IMR-90 (cell line): ENCODE measurements at regions not wholly inside any gene's neighbourhood (a gene's known extent, or its start where the extent isn't known, plus 50 kb on each side); places are given as distances from the start of the nearest gene placed in this dataset.

Source experiments
- ATAC-seq: fragments of 200-7000 bp; cut with Tn5 transposase; 2 replicates; pipeline ENCODE4 v1.9.1; 2020; ENCODE audit warnings: low read depth, mild to moderate bottlenecking, moderate library complexity
- BruUV-seq: library from RNA; stranded (reverse); fragments of 400-500 nt; replicated peaks from 2 replicates; lab custom pipeline; 2021; lab: Mats Ljungman, UMichigan
- CTCF ChIA-PET: fragments of 300-600 bp; formaldehyde crosslinking; extraction: SDS; loops from one replicate; lab custom pipeline; 2021; ENCODE audit warnings: antibody characterized with exemption; lab: Yijun Ruan, JAX
- POLR2A ChIA-PET: fragments of 300-600 bp; sonication (Branson Sonifier 250); formaldehyde crosslinking; loops from one replicate; lab custom pipeline; 2022; ENCODE audit warnings: antibody characterized with exemption; ENCODE audit not compliant: unreplicated experiment; lab: Charles Lee
- DNase-seq: peaks from one replicate; pipeline ENCODE4 v3.0.0; 2013
- H2AFZ ChIP-seq: replicated peaks from 2 replicates; pipeline ENCODE3; 2013; ENCODE audit warnings: low read length, mild to moderate bottlenecking; ENCODE audit not compliant: poor library complexity
- H2AK5ac ChIP-seq: 2 replicates; pipeline ENCODE4 v1.6.1; 2013; ENCODE audit warnings: low read depth, low read length, inconsistent platforms
- H2AK9ac ChIP-seq: replicated peaks from 2 replicates; pipeline ENCODE3; 2013; ENCODE audit warnings: mild to moderate bottlenecking, low read depth, low read length, moderate library complexity; ENCODE audit not compliant: poor library complexity
- H2BK120ac ChIP-seq: 2 replicates; pipeline ENCODE4 v1.6.1; 2013; ENCODE audit warnings: low read depth, low read length, inconsistent platforms
- H2BK15ac ChIP-seq: 3 replicates; pipeline ENCODE4 v1.6.1; 2013; ENCODE audit warnings: low read depth, low read length, inconsistent platforms
- H2BK20ac ChIP-seq: 2 replicates; pipeline ENCODE4 v1.6.1; 2013; ENCODE audit warnings: low read depth, mild to moderate bottlenecking, inconsistent platforms, low read length, moderate library complexity
- H2BK5ac ChIP-seq: 2 replicates; pipeline ENCODE4 v1.6.1; 2013; ENCODE audit warnings: mild to moderate bottlenecking, low read depth, low read length, inconsistent platforms; ENCODE audit not compliant: poor library complexity, severe bottlenecking
- H3K14ac ChIP-seq: replicated peaks from 2 replicates; pipeline ENCODE4 v1.6.1; 2013; ENCODE audit warnings: low read depth, low read length, inconsistent platforms
- H3K18ac ChIP-seq: 2 replicates; pipeline ENCODE4 v1.6.1; 2013; ENCODE audit warnings: low read depth, low read length, control low read depth
- H3K23ac ChIP-seq: 2 replicates; pipeline ENCODE4 v1.6.1; 2013; ENCODE audit warnings: low read depth, low read length, inconsistent platforms
- H3K27ac ChIP-seq: 2 replicates; pipeline ENCODE4 v1.5.1; 2013; ENCODE audit warnings: mild to moderate bottlenecking, control low read depth, low read length; ENCODE audit not compliant: insufficient read depth
- H3K27me3 ChIP-seq: 2 replicates; pipeline ENCODE4 v1.6.1; 2013; ENCODE audit warnings: low read length; ENCODE audit not compliant: control insufficient read depth, insufficient read depth
- H3K36me3 ChIP-seq: 2 replicates; pipeline ENCODE4 v1.6.1; 2013; ENCODE audit warnings: low read length, mixed read lengths; ENCODE audit not compliant: control insufficient read depth, insufficient read depth
- H3K4ac ChIP-seq: 2 replicates; pipeline ENCODE4 v1.6.1; 2013; ENCODE audit warnings: low read depth, low read length, inconsistent platforms
- H3K4me1 ChIP-seq: 2 replicates; pipeline ENCODE4 v1.6.1; 2013; ENCODE audit warnings: low read length, mixed read lengths; ENCODE audit not compliant: control insufficient read depth, insufficient read depth
- H3K4me2 ChIP-seq: 2 replicates; pipeline ENCODE4 v1.6.1; 2013; ENCODE audit warnings: low read depth, mild to moderate bottlenecking, control low read depth, low read length, moderate library complexity
- H3K4me3 ChIP-seq: 2 replicates; pipeline ENCODE4 v1.5.1; 2013; ENCODE audit warnings: low read depth, mild to moderate bottlenecking, control low read depth, low read length, moderate library complexity; ENCODE audit not compliant: insufficient read depth
- H3K56ac ChIP-seq: 2 replicates; pipeline ENCODE4 v1.6.1; 2013; ENCODE audit warnings: low read length, inconsistent platforms; ENCODE audit not compliant: insufficient read depth; ENCODE audit errors: extremely low read depth
- H3K79me1 ChIP-seq, 2 experiments: 2 replicates each; pipeline ENCODE4 v1.6.1; 2013; ENCODE audit warnings: low read length in 2 of 2, inconsistent platforms in 1 of 2, low read depth in 1 of 2
- H3K9ac ChIP-seq: 2 replicates; pipeline ENCODE4 v1.6.1; 2013; ENCODE audit warnings: low read depth, low read length, control low read depth
- H3K9me1 ChIP-seq: 2 replicates; pipeline ENCODE4 v1.6.1; 2013; ENCODE audit warnings: low read length, inconsistent platforms; ENCODE audit not compliant: insufficient read depth
- H3K9me3 ChIP-seq: 2 replicates; pipeline ENCODE4 v1.6.1; 2013; ENCODE audit warnings: low read length; ENCODE audit not compliant: control insufficient read depth, insufficient read depth
- H4K20me1 ChIP-seq: 2 replicates; pipeline ENCODE4 v1.6.1; 2013; ENCODE audit warnings: low read length, inconsistent platforms; ENCODE audit not compliant: insufficient read depth
- H4K5ac ChIP-seq: 2 replicates; pipeline ENCODE4 v1.6.1; 2013; ENCODE audit warnings: mild to moderate bottlenecking, low read depth, low read length, control low read depth
- H4K8ac ChIP-seq, 2 experiments: 2 replicates each; pipeline ENCODE4 v1.6.1; 2013; ENCODE audit warnings: low read depth in 2 of 2, low read length in 2 of 2, control low read depth in 1 of 2, inconsistent platforms in 1 of 2
- H4K91ac ChIP-seq: 2 replicates; pipeline ENCODE4 v1.6.1; 2013; ENCODE audit warnings: low read depth, low read length, inconsistent platforms; ENCODE audit not compliant: insufficient read depth
- BHLHE40 ChIP-seq: fragments of 150-350 bp; IDR thresholded peaks from 2 replicates; pipeline ENCODE4 v1.6.1; 2016; ENCODE audit warnings: mild to moderate bottlenecking, low read depth, low read length
- CEBPB ChIP-seq: IDR thresholded peaks from 2 replicates; pipeline ENCODE4 v1.6.1; 2012; ENCODE audit warnings: low read depth, low read length, improper control_type of control experiment
- CHD1 ChIP-seq: IDR thresholded peaks from 2 replicates; pipeline ENCODE4 v1.6.1; 2012; ENCODE audit warnings: low read depth, low read length, improper control_type of control experiment
- CTCF ChIP-seq: conservative IDR thresholded peaks from 2 replicates; pipeline ENCODE4 v1.5.1; 2012; ENCODE audit warnings: mild to moderate bottlenecking, low read depth, low read length, improper control_type of control experiment
- ELK1 ChIP-seq: fragments of 150-350 bp; IDR thresholded peaks from 2 replicates; pipeline ENCODE4 v1.6.1; 2016; ENCODE audit warnings: low read depth, mild to moderate bottlenecking, low read length, moderate library complexity, borderline replicate concordance
- FOS ChIP-seq: fragments of 150-350 bp; IDR thresholded peaks from 2 replicates; pipeline ENCODE4 v1.6.1; 2016; ENCODE audit warnings: low read depth, low read length
- MAFK ChIP-seq: IDR thresholded peaks from 2 replicates; pipeline ENCODE4 v1.6.1; 2012; ENCODE audit warnings: low read depth, low read length, improper control_type of control experiment
- MAZ ChIP-seq: IDR thresholded peaks from 2 replicates; pipeline ENCODE4 v1.6.1; 2012; ENCODE audit warnings: low read depth, mild to moderate bottlenecking, low read length, improper control_type of control experiment, moderate library complexity, borderline replicate concordance
- MXI1 ChIP-seq: IDR thresholded peaks from 2 replicates; pipeline ENCODE4 v1.6.1; 2012; ENCODE audit warnings: low read depth, mild to moderate bottlenecking, low read length, moderate library complexity, borderline replicate concordance
- NFE2L2 ChIP-seq: fragments of 150-350 bp; IDR thresholded peaks from 2 replicates; pipeline ENCODE4 v1.6.1; 2016; ENCODE audit warnings: low read depth, mild to moderate bottlenecking, low read length
- POLR2A ChIP-seq: IDR thresholded peaks from 2 replicates; pipeline ENCODE4 v1.6.1; 2012; ENCODE audit warnings: mild to moderate bottlenecking, low read depth, low read length
- RAD21 ChIP-seq: IDR thresholded peaks from 2 replicates; pipeline ENCODE4 v1.6.1; 2012; ENCODE audit warnings: low read length, improper control_type of control experiment
- RCOR1 ChIP-seq: IDR thresholded peaks from 2 replicates; pipeline ENCODE4 v1.6.1; 2012; ENCODE audit warnings: mild to moderate bottlenecking, low read length, improper control_type of control experiment; ENCODE audit not compliant: insufficient replicate concordance
- RFX5 ChIP-seq: IDR thresholded peaks from 2 replicates; pipeline ENCODE4 v1.8.0; 2012; ENCODE audit warnings: low read depth, mild to moderate bottlenecking, low read length, moderate library complexity
- SMC3 ChIP-seq: fragments of 150-350 bp; IDR thresholded peaks from 2 replicates; pipeline ENCODE4 v1.6.1; 2016; ENCODE audit warnings: low read depth, mild to moderate bottlenecking, antibody characterized with exemption, low read length, moderate library complexity
- USF2 ChIP-seq: fragments of 150-350 bp; IDR thresholded peaks from 2 replicates; pipeline ENCODE4 v1.6.1; 2017; ENCODE audit warnings: mild to moderate bottlenecking, antibody characterized with exemption, low read length, low read depth
- WGBS, 2 experiments: methylation state at CpG; one replicate each; pipeline versions ENCODE4 v1.1.5 to v1.1.7; 2013; ENCODE audit warnings: missing lambda C conversion rate in 2 of 2; ENCODE audit not compliant: insufficient read length in 1 of 2; ENCODE audit errors: extremely low coverage in 2 of 2; 5-methylcytosine and 5-hydroxymethylcytosine counted together
- dilution Hi-C: fragments of 300-500 bp; cut with HindIII; formaldehyde crosslinking; loops from one replicate; pipeline ENCODE4 v1.14.3; 2018; ENCODE audit warnings: low sequenced_read_pairs; ENCODE audit not compliant: unreplicated experiment
- in situ Hi-C: fragments of 300-500 bp; cut with MboI; formaldehyde crosslinking; loops from 3 replicates; pipeline ENCODE4 v1.14.3; 2019; ENCODE audit warnings: low sequenced_read_pairs, inconsistent platforms, mixed read lengths
- intact Hi-C: fragments of 100-400 bp; cut with micrococcal nuclease; formaldehyde crosslinking; loops from 2 replicates; pipeline ENCODE4 v1.10.0; 2022

GRCh38 chr1:56311766-56312165, 267.6 kb downstream of the PLPP3 start:
- Histone ChIP-seq H3K4ac (no peak overlapping the region), H4K20me1 (no peaks in the 10 kb centered on the region), H3K36me3 (no peaks in the 10 kb centered on the region), H3K4me1 (no peaks in the 10 kb centered on the region), H2BK120ac (no peak overlapping the region), H4K5ac (no peak overlapping the region), H3K9me3 (peaks cover 6% of the 10 kb centered on the region), H3K4me3 (no peak overlapping the region), H3K56ac (no peak overlapping the region), H2BK15ac (no peak overlapping the region), H3K79me1 (no peaks in the 10 kb centered on the region), H3K27me3 (no peaks in the 10 kb centered on the region), H3K14ac (no peak overlapping the region), H2AK5ac (no peak overlapping the region), H4K8ac (no peak overlapping the region), H3K18ac (no peak overlapping the region), H3K23ac (no peak overlapping the region), H3K4me2 (no peak overlapping the region), H2AK9ac (no peak overlapping the region), H2BK5ac (no peak overlapping the region), H2BK20ac (no peak overlapping the region), H2AFZ (no peak overlapping the region), H3K9ac (no peak overlapping the region), H3K27ac (no peak overlapping the region), H4K91ac (no peak overlapping the region), H3K9me1 (no peaks in the 10 kb centered on the region; the same call in 1 of the 2 replicates)
- TF ChIP-seq MAZ: no peak
- TF ChIP-seq POLR2A: no peak
- no peak for TF ChIP-seq USF2
- TF ChIP-seq NFE2L2: no peak
- TF ChIP-seq RAD21: no peak
- TF ChIP-seq BHLHE40: no peak
- no peak for TF ChIP-seq MXI1
- no peak for TF ChIP-seq CEBPB
- no peak for TF ChIP-seq CTCF
- TF ChIP-seq RCOR1: no peak
- TF ChIP-seq MAFK: no peak
- no peak for TF ChIP-seq FOS
- no peak for TF ChIP-seq ELK1
- TF ChIP-seq RFX5: no peak
- no peak for TF ChIP-seq CHD1
- TF ChIP-seq SMC3: no peak
- dilution Hi-C loops: no loop called here
- intact Hi-C loops: no loop called here
- POLR2A ChIA-PET: no interaction called here
- CTCF ChIA-PET: no interaction called here
- WGBS, 2 experiments: 80% methylated on average over 1 of the region's 2 CpGs; no CpG with 5 or more reads in 1 of the 2 experiments
- DNase-seq (no peak), ATAC-seq (no peak)
- no TSS peak for BruUV-seq
- in situ Hi-C loops: no loop called here
